ENCODE measurements at regions not wholly inside any gene's neighbourhood (a gene's known extent, or its start where the extent isn't known, plus 50 kb on each side); places are given as distances from the start of the nearest gene placed in this dataset.

DNA sequence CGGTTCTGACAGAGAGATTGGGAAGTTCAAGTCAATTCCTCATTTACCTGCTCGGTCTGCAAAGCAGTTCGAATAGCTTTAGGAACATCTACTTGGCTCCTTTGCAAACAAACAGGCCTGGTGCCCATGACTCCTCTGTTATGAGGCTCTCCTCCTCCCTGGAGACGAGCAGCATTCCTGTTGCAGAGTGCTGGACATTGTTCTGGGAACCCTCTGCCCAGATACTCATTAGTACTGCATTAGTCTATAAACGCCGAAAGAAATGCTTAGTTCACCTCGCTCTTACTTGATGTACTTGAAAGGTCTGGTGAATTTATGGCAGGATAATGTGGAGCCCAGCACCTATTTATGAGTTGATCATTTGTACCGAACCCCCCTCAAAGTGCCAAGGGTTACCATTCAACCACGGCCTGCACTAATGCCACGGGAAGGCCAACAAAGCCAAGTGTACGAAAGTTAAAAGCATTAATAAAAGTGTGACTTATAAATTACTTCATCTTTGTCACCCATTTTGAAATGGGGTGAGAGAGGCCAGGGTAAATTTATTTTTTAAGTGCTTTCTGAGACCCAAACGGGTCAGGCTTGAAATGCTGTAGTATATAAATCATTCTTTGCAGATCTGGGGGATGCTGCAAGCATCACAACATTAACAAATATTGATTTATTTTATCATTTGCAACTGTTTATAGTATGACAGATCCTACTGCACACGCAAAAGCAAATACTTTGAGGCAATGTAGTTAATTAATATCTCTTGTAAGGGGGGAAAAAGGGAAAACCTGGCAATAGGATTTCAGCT lies 478.9 kb upstream of the PSMD7 start:
- TF ChIP-seq, protein P1, sequence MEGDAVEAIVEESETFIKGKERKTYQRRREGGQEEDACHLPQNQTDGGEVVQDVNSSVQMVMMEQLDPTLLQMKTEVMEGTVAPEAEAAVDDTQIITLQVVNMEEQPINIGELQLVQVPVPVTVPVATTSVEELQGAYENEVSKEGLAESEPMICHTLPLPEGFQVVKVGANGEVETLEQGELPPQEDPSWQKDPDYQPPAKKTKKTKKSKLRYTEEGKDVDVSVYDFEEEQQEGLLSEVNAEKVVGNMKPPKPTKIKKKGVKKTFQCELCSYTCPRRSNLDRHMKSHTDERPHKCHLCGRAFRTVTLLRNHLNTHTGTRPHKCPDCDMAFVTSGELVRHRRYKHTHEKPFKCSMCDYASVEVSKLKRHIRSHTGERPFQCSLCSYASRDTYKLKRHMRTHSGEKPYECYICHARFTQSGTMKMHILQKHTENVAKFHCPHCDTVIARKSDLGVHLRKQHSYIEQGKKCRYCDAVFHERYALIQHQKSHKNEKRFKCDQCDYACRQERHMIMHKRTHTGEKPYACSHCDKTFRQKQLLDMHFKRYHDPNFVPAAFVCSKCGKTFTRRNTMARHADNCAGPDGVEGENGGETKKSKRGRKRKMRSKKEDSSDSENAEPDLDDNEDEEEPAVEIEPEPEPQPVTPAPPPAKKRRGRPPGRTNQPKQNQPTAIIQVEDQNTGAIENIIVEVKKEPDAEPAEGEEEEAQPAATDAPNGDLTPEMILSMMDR (conservative IDR thresholded peaks at IDR 0.05 in 1 of 2, IDR thresholded peaks at IDR 0.05 in 1 of 2; ENCODE audit: low read depth in 1 of 2, low read length in 2 of 2): no peak
- no peak for TF ChIP-seq EZH2 (IDR thresholded peaks at IDR 0.05; ENCODE audit: low read length, missing control alignments)

Data from fibroblast of lung (primary cell).